Testis (tissue), 2 donors: ENCODE measurements at regions not wholly inside any gene's neighbourhood (a gene's known extent, or its start where the extent isn't known, plus 50 kb on each side); places are given as distances from the start of the nearest gene placed in this dataset.

Experiments
- POLR2A ChIP-seq: fragments of 450-650 bp; IDR thresholded peaks from one replicate; pipeline ENCODE4 v1.6.1; 2017; ENCODE audit warnings: antibody characterized with exemption, mild to moderate bottlenecking, moderate library complexity
- TF ChIP-seq, protein P1 (sequence below), 3 experiments: fragments of 450-650 bp in 2 of 3; fragments of 200-600 bp in 1 of 3; sonication (generic) in 1 of 3; IDR thresholded peaks; one replicate each; pipeline ENCODE4 v1.5.1; 2016 to 2019; ENCODE audit warnings: antibody characterized with exemption in 3 of 3, mild to moderate bottlenecking in 2 of 3, moderate library complexity in 1 of 3

DNA sequence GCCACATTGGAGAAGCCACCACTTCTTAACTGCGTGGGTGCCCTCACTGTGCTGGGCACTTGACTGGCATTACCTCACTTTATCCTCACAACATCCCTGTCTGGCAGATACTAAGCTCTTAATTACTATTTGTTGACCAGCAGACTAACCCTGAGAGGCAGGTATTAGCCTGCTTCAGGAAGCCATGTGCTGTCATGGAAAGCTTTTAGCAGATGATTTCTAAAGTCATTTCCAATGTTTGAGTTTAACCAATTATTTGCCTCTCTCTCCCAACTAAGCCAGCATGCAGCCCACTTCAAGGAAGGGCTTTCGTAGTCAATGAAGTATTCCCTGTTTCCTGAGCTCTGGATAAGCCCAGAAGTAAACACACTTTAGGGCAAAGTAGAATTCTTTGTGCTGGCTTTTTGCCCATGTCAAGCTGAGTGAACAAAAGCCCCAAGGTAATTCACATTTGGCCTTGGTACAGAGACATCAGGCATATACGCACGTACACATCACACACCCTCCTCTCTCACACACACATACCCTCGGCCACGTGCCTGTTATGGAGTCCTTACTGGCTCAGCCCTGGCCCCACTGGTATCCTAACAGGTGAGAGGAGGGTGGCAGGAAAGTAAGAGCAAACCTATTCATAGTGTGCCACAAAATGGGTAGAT, 108.6 kb downstream of the C1D start:
- TF ChIP-seq, protein P1, sequence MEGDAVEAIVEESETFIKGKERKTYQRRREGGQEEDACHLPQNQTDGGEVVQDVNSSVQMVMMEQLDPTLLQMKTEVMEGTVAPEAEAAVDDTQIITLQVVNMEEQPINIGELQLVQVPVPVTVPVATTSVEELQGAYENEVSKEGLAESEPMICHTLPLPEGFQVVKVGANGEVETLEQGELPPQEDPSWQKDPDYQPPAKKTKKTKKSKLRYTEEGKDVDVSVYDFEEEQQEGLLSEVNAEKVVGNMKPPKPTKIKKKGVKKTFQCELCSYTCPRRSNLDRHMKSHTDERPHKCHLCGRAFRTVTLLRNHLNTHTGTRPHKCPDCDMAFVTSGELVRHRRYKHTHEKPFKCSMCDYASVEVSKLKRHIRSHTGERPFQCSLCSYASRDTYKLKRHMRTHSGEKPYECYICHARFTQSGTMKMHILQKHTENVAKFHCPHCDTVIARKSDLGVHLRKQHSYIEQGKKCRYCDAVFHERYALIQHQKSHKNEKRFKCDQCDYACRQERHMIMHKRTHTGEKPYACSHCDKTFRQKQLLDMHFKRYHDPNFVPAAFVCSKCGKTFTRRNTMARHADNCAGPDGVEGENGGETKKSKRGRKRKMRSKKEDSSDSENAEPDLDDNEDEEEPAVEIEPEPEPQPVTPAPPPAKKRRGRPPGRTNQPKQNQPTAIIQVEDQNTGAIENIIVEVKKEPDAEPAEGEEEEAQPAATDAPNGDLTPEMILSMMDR (IDR thresholded peaks at IDR 0.05), result no peak
- no peak for TF ChIP-seq POLR2A
